Effector CD4-positive, alpha-beta T cell (primary cell): ENCODE measurements at regions not wholly inside any gene's neighbourhood (a gene's known extent, or its start where the extent isn't known, plus 50 kb on each side); places are given as distances from the start of the nearest gene placed in this dataset.
"Not testable (repeated sequence)": the region's sequence is repeated elsewhere in the genome, so short reads cannot be mapped to it uniquely, and the experiment has no call there.

ENCODE experiments used
- DNase-seq: peaks from one replicate; pipeline ENCODE4 v3.0.0-alpha.2; 2020

GRCh38 chr5:87150630-87151029, 117.1 kb upstream of the RASA1 start:
- no peak for DNase-seq

GRCh38 chr5:87151547-87151946, 116.1 kb upstream of the RASA1 start:
- DNase-seq: no peak

GRCh38 chr5:87152886-87153285, 114.8 kb upstream of the RASA1 start:
- DNase-seq: no peak

- DNase-seq: no peak
These were observed 113.5 kb upstream of the RASA1 start for GRCh38 chr5:87154191-87154590.

- DNase-seq: no peak
These were observed 112.6 kb upstream of the RASA1 start for GRCh38 chr5:87155106-87155505.

GRCh38 chr5:87156631-87157030, 111.1 kb upstream of the RASA1 start:
- no peak for DNase-seq

- no peak for DNase-seq
These were observed 103.3 kb upstream of the RASA1 start for GRCh38 chr5:87164409-87164808.

- no peak for DNase-seq
These were observed 98.2 kb upstream of the RASA1 start for GRCh38 chr5:87169300-87169991.

- DNase-seq: no peak
These were observed 96.9 kb upstream of the RASA1 start for GRCh38 chr5:87170799-87171198.

- no peak for DNase-seq
These were observed 85.0 kb upstream of the RASA1 start for GRCh38 chr5:87182649-87183048.

- DNase-seq: no peak
These were observed 83.8 kb upstream of the RASA1 start for GRCh38 chr5:87183896-87184295.

GRCh38 chr5:87184605-87185004, 83.1 kb upstream of the RASA1 start:
- no peak for DNase-seq

- no peak for DNase-seq
These were observed 81.8 kb upstream of the RASA1 start for GRCh38 chr5:87185838-87186237.

GRCh38 chr5:87188391-87188790, 79.3 kb upstream of the RASA1 start:
- no peak for DNase-seq

GRCh38 chr5:87190041-87190440, 77.6 kb upstream of the RASA1 start:
- DNase-seq: no peak

- no peak for DNase-seq
These were observed 77.0 kb upstream of the RASA1 start for GRCh38 chr5:87190687-87191086.

GRCh38 chr5:87191645-87192044, 76.0 kb upstream of the RASA1 start:
- no peak for DNase-seq

GRCh38 chr5:87195104-87195591, 72.5 kb upstream of the RASA1 start:
- no peak for DNase-seq

GRCh38 chr5:87195616-87196015, 72.1 kb upstream of the RASA1 start:
- DNase-seq: no peak

- DNase-seq: no peak
These were observed 69.7 kb upstream of the RASA1 start for GRCh38 chr5:87198010-87198409.

GRCh38 chr5:87199246-87199645, 68.4 kb upstream of the RASA1 start:
- not testable (repeated sequence) for DNase-seq

GRCh38 chr5:87199704-87200103, 68.0 kb upstream of the RASA1 start:
- not testable (repeated sequence) for DNase-seq

GRCh38 chr5:87210076-87210475, 57.6 kb upstream of the RASA1 start:
- DNase-seq: no peak

GRCh38 chr5:87210743-87211142, 56.9 kb upstream of the RASA1 start:
- DNase-seq: no peak

- no peak for DNase-seq
These were observed 56.0 kb upstream of the RASA1 start for GRCh38 chr5:87211676-87212075.
